Hepatocyte (in vitro differentiated cells): ENCODE measurements at regions not wholly inside any gene's neighbourhood (a gene's known extent, or its start where the extent isn't known, plus 50 kb on each side); places are given as distances from the start of the nearest gene placed in this dataset.

ENCODE experiments used
- DNase-seq: peaks from one replicate; pipeline ENCODE4 v3.0.0-alpha.2; 2016; ENCODE audit warnings: low spot score
- H2AFZ ChIP-seq: fragments of 200-600 bp; sonication (generic); 2 replicates; pipeline ENCODE4 v1.6.0; 2016; ENCODE audit warnings: antibody characterized with exemption, mild to moderate bottlenecking
- H3K27ac ChIP-seq: fragments of 200-600 bp; sonication (generic); 2 replicates; pipeline ENCODE4 v1.5.1; 2016; ENCODE audit warnings: mild to moderate bottlenecking
- H3K27me3 ChIP-seq: fragments of 200-600 bp; sonication (generic); 2 replicates; pipeline ENCODE4 v1.6.1; 2016
- H3K36me3 ChIP-seq: fragments of 200-600 bp; sonication (generic); replicated peaks from 2 replicates; pipeline ENCODE4 v1.5.1; 2016; ENCODE audit warnings: low read depth; ENCODE audit not compliant: insufficient read depth
- H3K4me1 ChIP-seq: fragments of 200-600 bp; sonication (generic); 2 replicates; pipeline ENCODE4 v1.5.1; 2016; ENCODE audit warnings: mild to moderate bottlenecking, moderate library complexity; ENCODE audit not compliant: insufficient read depth
- H3K4me2 ChIP-seq: fragments of 200-600 bp; sonication (generic); 2 replicates; pipeline ENCODE4 v1.6.0; 2016
- H3K4me3 ChIP-seq: fragments of 200-600 bp; sonication (generic); 2 replicates; pipeline ENCODE4 v1.5.1; 2016; ENCODE audit warnings: mild to moderate bottlenecking
- H3K79me2 ChIP-seq: fragments of 200-600 bp; sonication (generic); 2 replicates; pipeline ENCODE4 v1.6.0; 2017; ENCODE audit warnings: mild to moderate bottlenecking
- H3K9me2 ChIP-seq: fragments of 200-600 bp; sonication (generic); replicated peaks from 2 replicates; pipeline ENCODE4 v1.6.0; 2017; ENCODE audit warnings: mild to moderate bottlenecking; ENCODE audit not compliant: insufficient read depth
- H3K9me3 ChIP-seq: fragments of 200-600 bp; sonication (generic); 2 replicates; pipeline ENCODE4 v1.5.1; 2016; ENCODE audit warnings: low read depth, mild to moderate bottlenecking
- H4K20me1 ChIP-seq: fragments of 200-600 bp; sonication (generic); 2 replicates; pipeline ENCODE4 v1.6.0; 2016; ENCODE audit warnings: mild to moderate bottlenecking; ENCODE audit not compliant: insufficient read depth, poor library complexity, severe bottlenecking
- EZH2 ChIP-seq: fragments of 200-600 bp; sonication (generic); IDR thresholded peaks from 2 replicates; pipeline ENCODE4 v1.6.1; 2016; ENCODE audit warnings: antibody characterized with exemption, mild to moderate bottlenecking, borderline replicate concordance
- EZH2phosphoT487 ChIP-seq: fragments of 200-600 bp; sonication (generic); IDR thresholded peaks from one replicate; pipeline ENCODE4 v1.6.1; 2018; ENCODE audit warnings: antibody characterized with exemption, mild to moderate bottlenecking, low read depth, moderate library complexity; ENCODE audit not compliant: unreplicated experiment, severe bottlenecking
- WGBS: methylation state at CpG from one replicate; pipeline ENCODE4 v1.1.6; 2016; ENCODE audit warnings: low lambda C conversion rate; ENCODE audit errors: missing lambda C conversion rate; 5-methylcytosine and 5-hydroxymethylcytosine counted together
- TF ChIP-seq, protein P1 (sequence below): fragments of 200-600 bp; sonication (generic); IDR thresholded peaks from 2 replicates; pipeline ENCODE4 v1.5.1; 2016; ENCODE audit warnings: antibody characterized with exemption, mild to moderate bottlenecking; ENCODE audit not compliant: poor library complexity

GRCh38 chr15:57785959-57786358 is 79.4 kb downstream of the POLR2M start:
- no peaks in the 10 kb centered on the region for H3K79me2 ChIP-seq
- no peaks in the 10 kb centered on the region for H3K27me3 ChIP-seq
- TF ChIP-seq EZH2phosphoT487 (no peak), EZH2 (no peak)
- TF ChIP-seq, protein P1, sequence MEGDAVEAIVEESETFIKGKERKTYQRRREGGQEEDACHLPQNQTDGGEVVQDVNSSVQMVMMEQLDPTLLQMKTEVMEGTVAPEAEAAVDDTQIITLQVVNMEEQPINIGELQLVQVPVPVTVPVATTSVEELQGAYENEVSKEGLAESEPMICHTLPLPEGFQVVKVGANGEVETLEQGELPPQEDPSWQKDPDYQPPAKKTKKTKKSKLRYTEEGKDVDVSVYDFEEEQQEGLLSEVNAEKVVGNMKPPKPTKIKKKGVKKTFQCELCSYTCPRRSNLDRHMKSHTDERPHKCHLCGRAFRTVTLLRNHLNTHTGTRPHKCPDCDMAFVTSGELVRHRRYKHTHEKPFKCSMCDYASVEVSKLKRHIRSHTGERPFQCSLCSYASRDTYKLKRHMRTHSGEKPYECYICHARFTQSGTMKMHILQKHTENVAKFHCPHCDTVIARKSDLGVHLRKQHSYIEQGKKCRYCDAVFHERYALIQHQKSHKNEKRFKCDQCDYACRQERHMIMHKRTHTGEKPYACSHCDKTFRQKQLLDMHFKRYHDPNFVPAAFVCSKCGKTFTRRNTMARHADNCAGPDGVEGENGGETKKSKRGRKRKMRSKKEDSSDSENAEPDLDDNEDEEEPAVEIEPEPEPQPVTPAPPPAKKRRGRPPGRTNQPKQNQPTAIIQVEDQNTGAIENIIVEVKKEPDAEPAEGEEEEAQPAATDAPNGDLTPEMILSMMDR, result no peak
- no peak overlapping the region for H2AFZ ChIP-seq
- no peak for DNase-seq
- WGBS, result 98% methylated on average over 3 of the region's 3 CpGs
- no peaks in the 10 kb centered on the region for H3K36me3 ChIP-seq
- H3K9me2 ChIP-seq, result no peaks in the 10 kb centered on the region
- peaks cover 7% of the 10 kb centered on the region for H3K4me1 ChIP-seq
- H3K4me3 ChIP-seq, result no peak overlapping the region
- H3K9me3 ChIP-seq, result no peaks in the 10 kb centered on the region
- no peak overlapping the region for H3K4me2 ChIP-seq
- no peak overlapping the region for H3K27ac ChIP-seq
- H4K20me1 ChIP-seq, result no peaks in the 10 kb centered on the region

GRCh38 chr15:57789225-57789624 is 82.7 kb downstream of the POLR2M start:
- no peak overlapping the region for H3K27ac ChIP-seq
- DNase-seq, result no peak
- H3K79me2 ChIP-seq, result no peaks in the 10 kb centered on the region
- H2AFZ ChIP-seq, result no peak overlapping the region
- H3K9me3 ChIP-seq, result no peaks in the 10 kb centered on the region
- 83% methylated on average over 2 of the region's 2 CpGs for WGBS
- H3K4me3 ChIP-seq, result no peak overlapping the region
- TF ChIP-seq, protein P1, result no peak
- TF ChIP-seq EZH2, result no peak
- no peak for TF ChIP-seq EZH2phosphoT487
- no peak overlapping the region for H3K4me2 ChIP-seq
- H4K20me1 ChIP-seq, result no peaks in the 10 kb centered on the region
- peaks cover 19% of the 10 kb centered on the region for H3K4me1 ChIP-seq
- no peaks in the 10 kb centered on the region for H3K27me3 ChIP-seq
- no peaks in the 10 kb centered on the region for H3K36me3 ChIP-seq
- H3K9me2 ChIP-seq, result no peaks in the 10 kb centered on the region

- peak overlapping the region; percentile 86 for H3K27ac ChIP-seq
- DNase-seq, result peak; percentile 52
These were observed 86.4 kb downstream of the POLR2M start for GRCh38 chr15:57792724-57793449.

More at GRCh38 chr15:57792724-57793449, 86.4 kb downstream of the POLR2M start:
- H3K79me2 ChIP-seq, result no peaks in the 10 kb centered on the region
- no peaks in the 10 kb centered on the region for H3K9me2 ChIP-seq
- WGBS, result 72% methylated on average over 9 of the region's 9 CpGs
- H3K4me1 ChIP-seq, result peaks cover 19% of the 10 kb centered on the region
- TF ChIP-seq EZH2phosphoT487 (no peak), EZH2 (no peak)
- TF ChIP-seq, protein P1, result no peak
- no peak overlapping the region for H2AFZ ChIP-seq
- H4K20me1 ChIP-seq, result no peaks in the 10 kb centered on the region
- H3K36me3 ChIP-seq, result no peaks in the 10 kb centered on the region
- no peaks in the 10 kb centered on the region for H3K9me3 ChIP-seq
- H3K4me2 ChIP-seq, result peak overlapping the region; percentile 62
- H3K27me3 ChIP-seq, result no peaks in the 10 kb centered on the region
- no peak overlapping the region for H3K4me3 ChIP-seq
